Lower leg skin (tissue), 4 donors: ENCODE measurements at regions not wholly inside any gene's neighbourhood (a gene's known extent, or its start where the extent isn't known, plus 50 kb on each side); places are given as distances from the start of the nearest gene placed in this dataset.

Source experiments
- DNase-seq, 2 donors: peaks; one replicate each; pipeline ENCODE4 v3.0.0-alpha.2; 2019; ENCODE audit warnings: low spot score in 2 of 2
- H3K4me3 ChIP-seq: fragments of 200-600 bp; sonication (generic); 2 replicates; pipeline ENCODE4 v1.5.1; 2017; ENCODE audit warnings: mild to moderate bottlenecking, low read depth; ENCODE audit not compliant: poor library complexity, severe bottlenecking
- CTCF ChIP-seq, 3 donors: fragments of 450-650 bp; IDR thresholded peaks; one replicate each; pipeline ENCODE4 v1.5.1; 2016; ENCODE audit warnings: antibody characterized with exemption in 3 of 3, mild to moderate bottlenecking in 3 of 3, moderate library complexity in 2 of 3
- POLR2A ChIP-seq, 2 donors: fragments of 450-650 bp; IDR thresholded peaks; one replicate each; pipeline ENCODE4 v1.6.1; 2016 to 2017; ENCODE audit warnings: antibody characterized with exemption in 2 of 2, mild to moderate bottlenecking in 1 of 2, moderate library complexity in 1 of 2
- WGBS, 2 donors: methylation state at CpG; one replicate each; pipeline ENCODE4 v1.1.5; 2018; 5-methylcytosine and 5-hydroxymethylcytosine counted together
- intact Hi-C: fragments of 100-400 bp; cut with DNase I; formaldehyde crosslinking; loops from one replicate; pipeline ENCODE4 v1.15.0; 2023; ENCODE audit warnings: low total_unique reads

GRCh38 chr6:44666324-44666723, 278.8 kb downstream of the CDC5L start:
- DNase-seq, result peak in 1 of 2 donors; percentile 68
- 94 to 95% methylated on average over 3 of the region's 3 CpGs for WGBS, 2 donors
- intact Hi-C loops, result no loop called here
- TF ChIP-seq POLR2A (IDR thresholded peaks at IDR 0.05) (no peak), CTCF (IDR thresholded peaks at IDR 0.05) (no peak)
- H3K4me3 ChIP-seq, result no peak overlapping the region

GRCh38 chr6:44667226-44667625, 279.7 kb downstream of the CDC5L start:
- no peak for TF ChIP-seq CTCF (IDR thresholded peaks at IDR 0.05)
- TF ChIP-seq POLR2A (IDR thresholded peaks at IDR 0.05), result no peak
- 45 to 67% methylated on average over 3 of the region's 3 CpGs for WGBS, 2 donors
- intact Hi-C loops, result no loop called here

GRCh38 chr6:44667668-44668390, 280.3 kb downstream of the CDC5L start:
- H3K4me3 ChIP-seq, result no peak overlapping the region
- DNase-seq, result peak in 1 of 2 donors; percentile 76
- WGBS, 2 donors, result 63 to 67% methylated on average over 9 of the region's 9 CpGs
- TF ChIP-seq CTCF (IDR thresholded peaks at IDR 0.05), result no peak
- no peak for TF ChIP-seq POLR2A (IDR thresholded peaks at IDR 0.05)
- intact Hi-C loops, result no loop called here

More at GRCh38 chr6:44667226-44667625, 279.7 kb downstream of the CDC5L start:
- H3K4me3 ChIP-seq, result no peak overlapping the region
- DNase-seq, result peak in 1 of 2 donors; percentile 23

GRCh38 chr6:44668391-44668930, 281.0 kb downstream of the CDC5L start:
- intact Hi-C loops, result no loop called here
- 66 to 70% methylated on average over 8 of the region's 8 CpGs for WGBS, 2 donors
- DNase-seq, result peak in 1 of 2 donors; percentile 63
- TF ChIP-seq POLR2A (IDR thresholded peaks at IDR 0.05) (no peak), CTCF (IDR thresholded peaks at IDR 0.05) (no peak)
- no peak overlapping the region for H3K4me3 ChIP-seq

- intact Hi-C loops, result no loop called here
- no peak for TF ChIP-seq CTCF (IDR thresholded peaks at IDR 0.05)
- no peak for TF ChIP-seq POLR2A (IDR thresholded peaks at IDR 0.05)
- peak in 1 of 2 donors; percentile 53 for DNase-seq
- H3K4me3 ChIP-seq, result no peak overlapping the region
- 93 to 97% methylated on average over 9 of the region's 9 CpGs for WGBS, 2 donors
Observed at GRCh38 chr6:44668976-44669934, 281.7 kb downstream of the CDC5L start.
